ENCODE measurements at regions not wholly inside any gene's neighbourhood (a gene's known extent, or its start where the extent isn't known, plus 50 kb on each side); places are given as distances from the start of the nearest gene placed in this dataset.

GRCh38 chr11:80719292-80719646 lies 1278.4 kb upstream of the TENM4 start:
- peaks cover 8% of the 10 kb centered on the region for H3K9me3 Mint-ChIP-seq
- Histone ChIP-seq H3K4me1 (ENCODE audit: insufficient read depth, low read length) (no peaks in the 10 kb centered on the region), H3K9me3 (ENCODE audit: control insufficient read depth in 1 of 2, insufficient read depth in 1 of 2, low read length in 2 of 2) (peaks cover 0 to 10% of the 10 kb centered on the region in 2 experiments), H3K4me3 (ENCODE audit: low read length) (no peak overlapping the region), H3K36me3 (ENCODE audit: insufficient read depth, low read length) (no peaks in the 10 kb centered on the region), H3K27ac (ENCODE audit: low read depth in 1 of 2, low read length in 2 of 2) (no peak overlapping the region), H3K27me3 (ENCODE audit: control insufficient read depth in 1 of 2, insufficient read depth in 2 of 2, low read length in 2 of 2) (no peaks in the 10 kb centered on the region)
- ATAC-seq (ENCODE audit: poor library complexity): no peak
- no peak overlapping the region for H3K4me3 Mint-ChIP-seq
- no peak for DNase-seq
- H3K27me3 Mint-ChIP-seq: no peaks in the 10 kb centered on the region
- no peaks in the 10 kb centered on the region for H3K4me1 Mint-ChIP-seq (ENCODE audit: low read depth)
- ChIA-PET CTCF (no interaction called here), POLR2A (no interaction called here)
- no peaks in the 10 kb centered on the region for H3K36me3 Mint-ChIP-seq (ENCODE audit: low read depth)
- H3K27ac Mint-ChIP-seq: no peak overlapping the region
- intact Hi-C loops (cut with DNase I, micrococcal nuclease): no loop called here
- TF ChIP-seq CTCF (IDR thresholded peaks at IDR 0.05): no peak

- intact Hi-C loops (cut with DNase I, micrococcal nuclease): no loop called here
- no peak for TF ChIP-seq CTCF (IDR thresholded peaks at IDR 0.05)
- Mint-ChIP-seq H3K27ac (no peak overlapping the region), H3K4me3 (no peak overlapping the region), H3K4me1 (ENCODE audit: low read depth) (no peaks in the 10 kb centered on the region), H3K27me3 (no peaks in the 10 kb centered on the region), H3K9me3 (peaks cover 10% of the 10 kb centered on the region), H3K36me3 (ENCODE audit: low read depth) (no peaks in the 10 kb centered on the region)
- Histone ChIP-seq H3K27ac (ENCODE audit: low read depth in 1 of 2, low read length in 2 of 2) (no peak overlapping the region), H3K27me3 (ENCODE audit: control insufficient read depth in 1 of 2, insufficient read depth in 2 of 2, low read length in 2 of 2) (no peaks in the 10 kb centered on the region), H3K4me1 (ENCODE audit: insufficient read depth, low read length) (no peaks in the 10 kb centered on the region), H3K36me3 (ENCODE audit: insufficient read depth, low read length) (no peaks in the 10 kb centered on the region), H3K9me3 (ENCODE audit: control insufficient read depth in 1 of 2, insufficient read depth in 1 of 2, low read length in 2 of 2) (peaks cover 0 to 10% of the 10 kb centered on the region in 2 experiments), H3K4me3 (ENCODE audit: low read length) (no peak overlapping the region)
- no peak for ATAC-seq (ENCODE audit: poor library complexity)
- CTCF ChIA-PET: no interaction called here
- POLR2A ChIA-PET: no interaction called here
- no peak for DNase-seq
Measured at GRCh38 chr11:80718611-80719291, 1277.9 kb upstream of the TENM4 start.

GRCh38 chr11:80702264-80702663 lies 1261.4 kb upstream of the TENM4 start:
- CTCF ChIA-PET: no interaction called here
- no peak overlapping the region for H3K4me3 Mint-ChIP-seq
- Histone ChIP-seq H3K36me3 (ENCODE audit: insufficient read depth, low read length) (no peaks in the 10 kb centered on the region), H3K4me1 (ENCODE audit: insufficient read depth, low read length) (no peaks in the 10 kb centered on the region), H3K9me3 (ENCODE audit: control insufficient read depth in 1 of 2, insufficient read depth in 1 of 2, low read length in 2 of 2) (peaks cover 0 to 8% of the 10 kb centered on the region in 2 experiments), H3K4me3 (ENCODE audit: low read length) (no peak overlapping the region), H3K27me3 (ENCODE audit: control insufficient read depth in 1 of 2, insufficient read depth in 2 of 2, low read length in 2 of 2) (no peaks in the 10 kb centered on the region), H3K27ac (ENCODE audit: low read depth in 1 of 2, low read length in 2 of 2) (no peak overlapping the region)
- no peak overlapping the region for H3K27ac Mint-ChIP-seq
- no peaks in the 10 kb centered on the region for H3K4me1 Mint-ChIP-seq (ENCODE audit: low read depth)
- H3K9me3 Mint-ChIP-seq: peaks cover 10% of the 10 kb centered on the region
- TF ChIP-seq CTCF (IDR thresholded peaks at IDR 0.05): no peak
- no peaks in the 10 kb centered on the region for H3K27me3 Mint-ChIP-seq
- ATAC-seq (ENCODE audit: poor library complexity): no peak
- intact Hi-C loops (cut with DNase I, micrococcal nuclease): no loop called here
- DNase-seq: no peak
- POLR2A ChIA-PET: no interaction called here
- no peaks in the 10 kb centered on the region for H3K36me3 Mint-ChIP-seq (ENCODE audit: low read depth)

Measured in CD4-positive, alpha-beta T cell (primary cell).